ENCODE measurements at regions not wholly inside any gene's neighbourhood (a gene's known extent, or its start where the extent isn't known, plus 50 kb on each side); places are given as distances from the start of the nearest gene placed in this dataset.

- H3K27me3 ChIP-seq (ENCODE audit: insufficient read depth, low read depth, low read length): no peaks in the 10 kb centered on the region
- H4K20me1 ChIP-seq (ENCODE audit: insufficient read depth): no peaks in the 10 kb centered on the region
- no peak overlapping the region for H2AFZ ChIP-seq (ENCODE audit: low read depth, low read length)
- H3K27ac ChIP-seq (ENCODE audit: low read length): no peak overlapping the region
- no peaks in the 10 kb centered on the region for H3K36me3 ChIP-seq (ENCODE audit: insufficient read depth, low read length)
- H3K79me2 ChIP-seq (replicated peaks; ENCODE audit: insufficient read depth, low read length): no peaks in the 10 kb centered on the region
- TF ChIP-seq POLR2AphosphoS5 (IDR thresholded peaks at IDR 0.05) (no peak), REST (IDR thresholded peaks at IDR 0.05; ENCODE audit: borderline replicate concordance) (no peak), EZH2 (IDR thresholded peaks at IDR 0.05; ENCODE audit: borderline replicate concordance, insufficient read depth, low read length, poor library complexity, severe bottlenecking) (no peak), CTCF (IDR thresholded peaks at IDR 0.05; ENCODE audit: poor library complexity, severe bottlenecking) (no peak), MXI1 (conservative IDR thresholded peaks at IDR 0.05; ENCODE audit: poor library complexity, severe bottlenecking) (no peak), EP300 (conservative IDR thresholded peaks at IDR 0.05; ENCODE audit: poor library complexity, severe bottlenecking) (no peak), SMC3 (conservative IDR thresholded peaks at IDR 0.05; ENCODE audit: poor library complexity) (no peak), RAD21 (conservative IDR thresholded peaks at IDR 0.05) (no peak), TAF1 (IDR thresholded peaks at IDR 0.05; ENCODE audit: low read depth) (no peak)
- no peak overlapping the region for H3K9ac ChIP-seq (ENCODE audit: low read length)
- no peaks in the 10 kb centered on the region for H3K9me3 ChIP-seq (ENCODE audit: low read length)
- no peaks in the 10 kb centered on the region for H3F3A ChIP-seq (ENCODE audit: insufficient read depth, low read length, poor library complexity, severe bottlenecking)
- H3K4me3 ChIP-seq (ENCODE audit: low read length): no peak overlapping the region
- H3K9me2 ChIP-seq (ENCODE audit: insufficient read depth, low read length): no peaks in the 10 kb centered on the region
- no peak overlapping the region for H3K4me2 ChIP-seq (ENCODE audit: low read length)
These were observed 117.2 kb downstream of the C7orf25 start for GRCh38 chr7:42794673-42795072.

DNA sequence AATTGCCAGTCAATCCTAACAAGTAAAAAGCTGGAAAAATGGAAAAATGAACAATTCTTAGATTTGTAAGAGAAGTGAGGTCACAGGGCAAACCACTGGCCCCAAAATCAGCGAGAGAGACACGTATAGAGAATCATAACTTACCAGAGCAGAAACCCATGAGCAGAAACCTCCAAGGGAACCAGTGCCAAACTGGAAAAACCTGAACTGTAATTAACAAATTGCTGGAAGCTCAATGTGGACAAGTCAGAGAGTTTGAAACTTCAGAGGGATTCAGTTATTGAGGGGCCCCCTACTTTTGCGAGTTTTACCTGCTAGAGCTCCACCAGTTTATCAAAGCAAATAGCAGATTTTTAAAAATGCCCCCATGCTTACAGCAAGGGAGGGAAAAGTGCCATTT is 119.0 kb downstream of the C7orf25 start:
- H3K27me3 ChIP-seq (ENCODE audit: insufficient read depth, low read depth, low read length): no peaks in the 10 kb centered on the region
- H3K4me2 ChIP-seq (ENCODE audit: low read length): no peak overlapping the region
- H3K9ac ChIP-seq (ENCODE audit: low read length): no peak overlapping the region
- H4K20me1 ChIP-seq (ENCODE audit: insufficient read depth): no peaks in the 10 kb centered on the region
- H2AFZ ChIP-seq (ENCODE audit: low read depth, low read length): no peak overlapping the region
- no peaks in the 10 kb centered on the region for H3K9me3 ChIP-seq (ENCODE audit: low read length)
- H3F3A ChIP-seq (ENCODE audit: insufficient read depth, low read length, poor library complexity, severe bottlenecking): no peaks in the 10 kb centered on the region
- no peak overlapping the region for H3K4me3 ChIP-seq (ENCODE audit: low read length)
- no peaks in the 10 kb centered on the region for H3K9me2 ChIP-seq (ENCODE audit: insufficient read depth, low read length)
- H3K79me2 ChIP-seq (replicated peaks; ENCODE audit: insufficient read depth, low read length): no peaks in the 10 kb centered on the region
- TF ChIP-seq EZH2 (IDR thresholded peaks at IDR 0.05; ENCODE audit: borderline replicate concordance, insufficient read depth, low read length, poor library complexity, severe bottlenecking): no peak
- no peak for TF ChIP-seq CTCF (IDR thresholded peaks at IDR 0.05; ENCODE audit: poor library complexity, severe bottlenecking)
- TF ChIP-seq POLR2AphosphoS5 (IDR thresholded peaks at IDR 0.05): no peak
- TF ChIP-seq EP300 (conservative IDR thresholded peaks at IDR 0.05; ENCODE audit: poor library complexity, severe bottlenecking): no peak
- no peak for TF ChIP-seq RAD21 (conservative IDR thresholded peaks at IDR 0.05)
- no peak for TF ChIP-seq TAF1 (IDR thresholded peaks at IDR 0.05; ENCODE audit: low read depth)
- TF ChIP-seq SMC3 (conservative IDR thresholded peaks at IDR 0.05; ENCODE audit: poor library complexity): no peak
- no peak for TF ChIP-seq MXI1 (conservative IDR thresholded peaks at IDR 0.05; ENCODE audit: poor library complexity, severe bottlenecking)
- no peak for TF ChIP-seq REST (IDR thresholded peaks at IDR 0.05; ENCODE audit: borderline replicate concordance)
- no peak overlapping the region for H3K27ac ChIP-seq (ENCODE audit: low read length)
- H3K36me3 ChIP-seq (ENCODE audit: insufficient read depth, low read length): no peaks in the 10 kb centered on the region

Data from neural cell (in vitro differentiated cells).